CD14-positive monocyte (primary cell): ENCODE measurements at regions not wholly inside any gene's neighbourhood (a gene's known extent, or its start where the extent isn't known, plus 50 kb on each side); places are given as distances from the start of the nearest gene placed in this dataset.

ENCODE experiments used
- DNase-seq, 3 donors: peaks; one replicate each; pipeline ENCODE4 v3.0.0-alpha.2; 2011 to 2022
- H2AFZ ChIP-seq: 2 replicates; pipeline ENCODE4 v1.6.0; 2012; ENCODE audit warnings: mild to moderate bottlenecking, low read depth, low read length, inconsistent platforms; ENCODE audit not compliant: insufficient read depth, poor library complexity, severe bottlenecking
- H3K27ac ChIP-seq, 2 donors: 1 replicate in 1 of 2; 2 replicates in 1 of 2; pipeline ENCODE4 v1.5.1; 2012 to 2013; ENCODE audit warnings: low read length in 2 of 2, control low read depth in 1 of 2, inconsistent platforms in 1 of 2, low read depth in 1 of 2, mild to moderate bottlenecking in 1 of 2
- H3K27me3 ChIP-seq, 2 donors: one replicate each; pipeline versions ENCODE4 v1.6.0 to v1.6.1; 2011 to 2013; ENCODE audit warnings: low read length in 2 of 2; ENCODE audit not compliant: control insufficient read depth in 2 of 2, insufficient read depth in 2 of 2
- H3K36me3 ChIP-seq, 2 donors: replicated peaks in 1 of 2; 1 replicate in 1 of 2; 2 replicates in 1 of 2; pipeline versions ENCODE4 v1.5.1 to v1.6.1; 2012 to 2013; ENCODE audit warnings: low read length in 2 of 2, control low read depth in 1 of 2, inconsistent platforms in 1 of 2, mild to moderate bottlenecking in 1 of 2; ENCODE audit not compliant: insufficient read depth in 2 of 2, control insufficient read depth in 1 of 2
- H3K4me1 ChIP-seq, 2 donors: 1 replicate in 1 of 2; 2 replicates in 1 of 2; pipeline versions ENCODE4 v1.5.1 to v1.6.1; 2012 to 2013; ENCODE audit warnings: low read length in 2 of 2, control low read depth in 1 of 2, inconsistent platforms in 1 of 2, mild to moderate bottlenecking in 1 of 2, moderate library complexity in 1 of 2; ENCODE audit not compliant: insufficient read depth in 2 of 2, control insufficient read depth in 1 of 2
- H3K4me2 ChIP-seq: replicated peaks from 2 replicates; pipeline ENCODE3; 2012; ENCODE audit warnings: low read length, moderate library complexity, mild to moderate bottlenecking; ENCODE audit not compliant: poor library complexity, severe bottlenecking; ENCODE audit errors: extremely low read depth
- H3K4me3 ChIP-seq, 3 experiments: fragments of 200-600 bp in 1 of 3; sonication (generic) in 1 of 3; replicated peaks in 1 of 3; 1 replicate in 2 of 3; 2 replicates in 1 of 3; pipeline ENCODE4 v1.5.1; 2011 to 2013; ENCODE audit warnings: low read length in 3 of 3, mild to moderate bottlenecking in 3 of 3, control low read depth in 2 of 3, low read depth in 2 of 3, inconsistent platforms in 1 of 3, moderate library complexity in 1 of 3
- H3K79me2 ChIP-seq: 2 replicates; pipeline ENCODE4 v1.6.0; 2012; ENCODE audit warnings: mild to moderate bottlenecking, control low read depth, inconsistent platforms, low read length, moderate library complexity; ENCODE audit not compliant: insufficient read depth
- H3K9ac ChIP-seq: 2 replicates; pipeline ENCODE4 v1.6.0; 2017; ENCODE audit warnings: low read length, mild to moderate bottlenecking; ENCODE audit not compliant: insufficient read depth, poor library complexity, severe bottlenecking
- H3K9me3 ChIP-seq, 2 donors: replicated peaks in 1 of 2; 1 replicate in 1 of 2; 2 replicates in 1 of 2; pipeline versions ENCODE4 v1.5.1 to v1.6.1; 2012 to 2013; ENCODE audit warnings: low read length in 2 of 2, control low read depth in 1 of 2; ENCODE audit not compliant: control insufficient read depth in 1 of 2, insufficient read depth in 1 of 2
- H4K20me1 ChIP-seq: 2 replicates; pipeline ENCODE4 v1.6.0; 2012; ENCODE audit warnings: mild to moderate bottlenecking, low read length, control low read depth, moderate library complexity; ENCODE audit not compliant: insufficient read depth
- H3K27ac Mint-ChIP-seq, 7 donors: one replicate each; pipeline ENCODE4 v1.8.0; 2020; ENCODE audit warnings: mild to moderate bottlenecking in 7 of 7, mixed read lengths in 7 of 7, moderate library complexity in 6 of 7, inconsistent platforms in 2 of 7
- H3K27me3 Mint-ChIP-seq, 3 donors: one replicate each; pipeline ENCODE4 v1.8.0; 2021 to 2022; ENCODE audit warnings: low read depth in 3 of 3, mild to moderate bottlenecking in 3 of 3, mixed read lengths in 3 of 3, moderate library complexity in 3 of 3, inconsistent platforms in 1 of 3
- H3K36me3 Mint-ChIP-seq, 2 donors: one replicate each; pipeline ENCODE4 v1.8.0; 2020; ENCODE audit warnings: mixed read lengths in 2 of 2, inconsistent platforms in 1 of 2, mild to moderate bottlenecking in 1 of 2
- H3K4me1 Mint-ChIP-seq: one replicate; pipeline ENCODE4 v1.8.0; 2020; ENCODE audit warnings: mild to moderate bottlenecking, mixed read lengths
- H3K4me3 Mint-ChIP-seq, 2 donors: one replicate each; pipeline ENCODE4 v1.8.0; 2020; ENCODE audit warnings: mild to moderate bottlenecking in 2 of 2, mixed read lengths in 2 of 2, moderate library complexity in 1 of 2
- H3K9me3 Mint-ChIP-seq, 7 donors: one replicate each; pipeline ENCODE4 v1.8.0; 2020 to 2022; ENCODE audit warnings: mixed read lengths in 7 of 7, mild to moderate bottlenecking in 6 of 7, moderate library complexity in 6 of 7, inconsistent platforms in 2 of 7
- CTCF ChIP-seq: fragments of 200-600 bp; IDR thresholded peaks from one replicate; pipeline ENCODE4 v1.8.0; 2022; ENCODE audit warnings: antibody characterized with exemption, mild to moderate bottlenecking
- WGBS: methylation state at CpG from one replicate; pipeline ENCODE4 v1.1.5; 2013; ENCODE audit warnings: missing lambda C conversion rate; ENCODE audit not compliant: insufficient coverage; 5-methylcytosine and 5-hydroxymethylcytosine counted together
- intact Hi-C, 2 donors: fragments of 100-400 bp; cut with micrococcal nuclease; formaldehyde crosslinking; loops; one replicate each; pipeline versions ENCODE4 v1.15.0 to v1.15.1; 2023

GRCh38 chr2:22952656-22953225 lies 432.2 kb upstream of the KLHL29 start:
- Histone ChIP-seq H3K4me1 (no peaks in the 10 kb centered on the region), H3K27ac (no peak overlapping the region), H4K20me1 (no peaks in the 10 kb centered on the region), H2AFZ (no peak overlapping the region), H3K4me2 (no peak overlapping the region), H3K79me2 (no peaks in the 10 kb centered on the region), H3K9me3 (no peaks in the 10 kb centered on the region), H3K4me3 (no peak overlapping the region), H3K27me3 (no peaks in the 10 kb centered on the region), H3K36me3 (no peaks in the 10 kb centered on the region), H3K9ac (no peak overlapping the region)
- WGBS, result 93% methylated on average over 2 of the region's 6 CpGs
- H3K9me3 Mint-ChIP-seq, result peaks cover 0 to 11% (median 1%) of the 10 kb centered on the region in 7 donors
- intact Hi-C loops, result no loop called here
- no peaks in the 10 kb centered on the region for H3K4me1 Mint-ChIP-seq
- no peak overlapping the region for H3K27ac Mint-ChIP-seq
- no peak overlapping the region for H3K4me3 Mint-ChIP-seq
- H3K27me3 Mint-ChIP-seq, result peaks cover 0 to 1% (median 0%) of the 10 kb centered on the region in 3 donors
- no peak for TF ChIP-seq CTCF
- DNase-seq, result no peak
- H3K36me3 Mint-ChIP-seq, result no peaks in the 10 kb centered on the region

DNA sequence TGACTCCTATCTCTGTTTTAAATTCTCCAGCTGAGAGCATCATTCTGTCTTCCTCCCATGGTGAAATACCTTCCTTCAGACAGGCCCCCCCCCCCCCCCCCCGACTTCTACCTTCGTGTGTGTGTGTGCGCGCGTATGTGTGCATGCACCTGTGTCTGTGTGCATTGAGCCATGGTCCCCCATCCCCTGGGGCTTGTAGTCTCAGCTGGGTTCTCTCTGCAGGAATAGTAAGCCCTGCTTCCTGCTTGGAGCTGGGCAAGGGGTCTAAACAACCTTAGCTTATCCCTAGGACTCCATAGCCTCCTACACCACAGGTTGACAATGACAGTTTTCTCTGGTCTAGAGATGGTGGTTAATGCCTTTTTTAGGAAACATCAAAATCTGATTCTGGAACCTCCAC lies 427.5 kb upstream of the KLHL29 start:
- intact Hi-C loops, result no loop called here
- no peak overlapping the region for H3K9ac ChIP-seq

More for the DNA sequence above, 427.5 kb upstream of the KLHL29 start:
- H3K27ac Mint-ChIP-seq, result no peak overlapping the region
- H3K4me3 Mint-ChIP-seq, result no peak overlapping the region
- H3K4me1 Mint-ChIP-seq, result no peaks in the 10 kb centered on the region
- Histone ChIP-seq H3K27me3 (no peaks in the 10 kb centered on the region), H3K4me1 (no peaks in the 10 kb centered on the region), H3K79me2 (no peaks in the 10 kb centered on the region), H3K4me3 (no peak overlapping the region), H3K36me3 (no peaks in the 10 kb centered on the region), H3K27ac (no peak overlapping the region), H2AFZ (no peak overlapping the region), H3K9me3 (peaks cover 0 to 2% of the 10 kb centered on the region in 2 donors), H4K20me1 (no peaks in the 10 kb centered on the region), H3K4me2 (no peak overlapping the region)
- no peak for DNase-seq
- no peaks in the 10 kb centered on the region for H3K36me3 Mint-ChIP-seq
- peaks cover 0 to 8% (median 2%) of the 10 kb centered on the region in 7 donors for H3K9me3 Mint-ChIP-seq
- H3K27me3 Mint-ChIP-seq, result peaks cover 0 to 1% (median 0%) of the 10 kb centered on the region in 3 donors
- no peak for TF ChIP-seq CTCF
- no CpG with 5 or more reads among the region's 5 CpGs for WGBS
